KG1 (cell line): ENCODE measurements at regions not wholly inside any gene's neighbourhood (a gene's known extent, or its start where the extent isn't known, plus 50 kb on each side); places are given as distances from the start of the nearest gene placed in this dataset.
"Not testable (repeated sequence)": the region's sequence is repeated elsewhere in the genome, so short reads cannot be mapped to it uniquely, and the experiment has no call there.

ENCODE experiments used
- DNase-seq: peaks from one replicate; lab custom pipeline; 2025; lab: John Stamatoyannopoulos, UW

GRCh38 chr2:226474131-226474530 lies 325.5 kb downstream of the IRS1 start:
- DNase-seq: no peak

GRCh38 chr2:226471987-226472470 lies 327.6 kb downstream of the IRS1 start:
- no peak for DNase-seq

- no peak for DNase-seq
Observed at GRCh38 chr2:226467633-226468032, 332.0 kb downstream of the IRS1 start.

- no peak for DNase-seq
Observed at GRCh38 chr2:226467221-226467620, 332.4 kb downstream of the IRS1 start.

GRCh38 chr2:226466589-226466988 lies 333.0 kb downstream of the IRS1 start:
- DNase-seq: no peak

GRCh38 chr2:226466124-226466523 lies 333.5 kb downstream of the IRS1 start:
- DNase-seq: no peak

- no peak for DNase-seq
Observed at GRCh38 chr2:226464380-226464779, 335.2 kb downstream of the IRS1 start.

GRCh38 chr2:226463154-226463553 lies 336.5 kb downstream of the IRS1 start:
- no peak for DNase-seq

GRCh38 chr2:226461981-226462380 lies 337.6 kb downstream of the IRS1 start:
- no peak for DNase-seq

- not testable (repeated sequence) for DNase-seq
Observed at GRCh38 chr2:226456144-226456543, 343.5 kb downstream of the IRS1 start.

GRCh38 chr2:226452768-226453167 lies 346.9 kb downstream of the IRS1 start:
- no peak for DNase-seq

GRCh38 chr2:226451486-226451885 lies 348.1 kb downstream of the IRS1 start:
- no peak for DNase-seq

- no peak for DNase-seq
Observed at GRCh38 chr2:226450141-226450540, 349.5 kb downstream of the IRS1 start.

- DNase-seq: no peak
Observed at GRCh38 chr2:226447338-226448300, 352.0 kb downstream of the IRS1 start.

GRCh38 chr2:226446406-226447001 lies 353.1 kb downstream of the IRS1 start:
- no peak for DNase-seq

- DNase-seq: no peak
Observed at GRCh38 chr2:226445216-226445861, 354.3 kb downstream of the IRS1 start.

GRCh38 chr2:226443112-226443511 lies 356.5 kb downstream of the IRS1 start:
- no peak for DNase-seq

GRCh38 chr2:226440127-226440918 lies 359.3 kb downstream of the IRS1 start:
- DNase-seq: no peak

GRCh38 chr2:226439337-226439736 lies 360.3 kb downstream of the IRS1 start:
- DNase-seq: no peak

GRCh38 chr2:226435146-226435545 lies 364.5 kb downstream of the IRS1 start:
- DNase-seq: no peak

GRCh38 chr2:226434702-226435101 lies 364.9 kb downstream of the IRS1 start:
- DNase-seq: no peak
